GM21786 (cell line): ENCODE measurements at regions not wholly inside any gene's neighbourhood (a gene's known extent, or its start where the extent isn't known, plus 50 kb on each side); places are given as distances from the start of the nearest gene placed in this dataset.

Source experiments
- ATAC-seq: cut with Tn5 transposase; IDR thresholded peaks from one replicate; pipeline ENCODE4 v1.9.1; 2021; ENCODE audit not compliant: unreplicated experiment

GRCh38 chr7:36802459-36803135 lies 78.3 kb upstream of the AOAH start:
- no peak for ATAC-seq

- ATAC-seq = no peak
Measured at GRCh38 chr7:36796850-36797536, 72.7 kb upstream of the AOAH start.

- no peak for ATAC-seq
Measured at GRCh38 chr7:36795451-36796021, 71.2 kb upstream of the AOAH start.

GRCh38 chr7:36794689-36795088 lies 70.4 kb upstream of the AOAH start:
- no peak for ATAC-seq

DNA sequence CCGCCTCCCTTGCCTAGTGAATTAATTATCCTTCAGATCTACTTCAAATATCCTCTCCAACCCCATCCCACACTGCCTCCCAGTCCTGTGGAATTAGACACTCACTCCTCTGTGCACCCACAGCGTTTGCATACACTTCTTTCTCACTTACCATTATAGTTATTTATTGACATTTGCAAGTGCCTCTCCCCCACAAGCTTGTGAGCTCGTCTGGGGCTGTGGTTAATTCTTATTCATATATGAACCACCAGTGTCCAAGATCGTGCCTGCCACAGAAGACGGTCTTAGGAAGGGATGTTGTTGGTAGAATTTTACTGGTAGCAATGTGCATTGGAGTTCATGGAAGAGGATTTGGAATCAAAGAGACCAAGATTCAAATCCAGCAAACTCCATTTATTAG lies 68.1 kb upstream of the AOAH start:
- no peak for ATAC-seq

DNA sequence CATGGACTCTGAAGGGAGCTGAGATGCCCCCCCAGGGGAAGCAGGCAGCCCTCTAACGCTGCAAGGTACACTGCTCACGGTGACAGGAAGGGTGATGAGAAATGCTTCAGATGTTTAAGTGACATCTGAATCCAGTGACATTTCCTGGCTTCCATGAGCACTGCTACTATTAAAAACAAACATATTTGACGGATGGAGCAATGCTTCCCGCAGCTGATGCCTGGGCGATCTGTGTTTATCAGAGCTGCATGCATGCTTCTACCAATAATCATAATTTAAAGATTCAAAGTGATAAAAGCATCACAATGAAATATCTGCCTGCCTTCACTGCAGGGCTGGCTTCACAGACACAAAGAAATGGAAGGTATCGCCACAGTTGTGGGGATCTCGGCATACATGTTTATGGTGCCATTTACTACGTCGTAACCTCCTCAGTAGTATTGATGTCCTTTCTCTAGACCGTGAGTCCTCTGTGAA lies 66.1 kb upstream of the AOAH start:
- ATAC-seq = no peak

DNA sequence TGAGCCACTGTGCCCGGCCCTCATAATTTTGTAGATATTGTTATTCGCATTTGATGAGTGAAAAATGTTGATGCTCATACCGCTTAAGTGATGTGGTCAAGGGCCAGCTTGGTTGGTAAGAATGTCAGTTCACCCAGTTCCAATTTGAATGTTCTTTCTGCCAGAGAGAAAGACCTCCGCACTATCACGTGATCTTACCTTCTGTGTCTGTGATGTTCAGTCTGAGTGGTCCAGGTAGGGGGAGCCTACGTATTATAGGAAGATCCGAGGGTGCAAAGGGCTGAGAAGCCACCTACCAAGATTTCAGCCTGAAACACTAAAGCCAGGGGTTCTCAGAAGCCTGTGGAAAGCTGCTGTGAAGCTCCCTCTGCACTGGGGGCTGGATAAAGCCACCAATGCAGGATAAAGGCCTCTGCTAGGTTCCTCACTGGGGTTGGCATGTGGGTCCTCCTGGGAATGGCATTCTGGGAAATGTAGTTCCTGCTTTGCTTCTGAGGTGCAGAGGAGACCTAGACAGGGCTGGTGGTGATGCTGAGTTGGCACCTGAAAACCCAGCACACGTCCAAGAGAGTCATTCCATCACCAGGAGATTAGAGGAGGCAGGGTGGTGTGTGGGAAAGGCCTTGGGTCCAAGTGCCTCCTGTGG lies 64.7 kb upstream of the AOAH start:
- no peak for ATAC-seq

GRCh38 chr7:36787933-36788378 lies 63.7 kb upstream of the AOAH start:
- ATAC-seq = no peak

DNA sequence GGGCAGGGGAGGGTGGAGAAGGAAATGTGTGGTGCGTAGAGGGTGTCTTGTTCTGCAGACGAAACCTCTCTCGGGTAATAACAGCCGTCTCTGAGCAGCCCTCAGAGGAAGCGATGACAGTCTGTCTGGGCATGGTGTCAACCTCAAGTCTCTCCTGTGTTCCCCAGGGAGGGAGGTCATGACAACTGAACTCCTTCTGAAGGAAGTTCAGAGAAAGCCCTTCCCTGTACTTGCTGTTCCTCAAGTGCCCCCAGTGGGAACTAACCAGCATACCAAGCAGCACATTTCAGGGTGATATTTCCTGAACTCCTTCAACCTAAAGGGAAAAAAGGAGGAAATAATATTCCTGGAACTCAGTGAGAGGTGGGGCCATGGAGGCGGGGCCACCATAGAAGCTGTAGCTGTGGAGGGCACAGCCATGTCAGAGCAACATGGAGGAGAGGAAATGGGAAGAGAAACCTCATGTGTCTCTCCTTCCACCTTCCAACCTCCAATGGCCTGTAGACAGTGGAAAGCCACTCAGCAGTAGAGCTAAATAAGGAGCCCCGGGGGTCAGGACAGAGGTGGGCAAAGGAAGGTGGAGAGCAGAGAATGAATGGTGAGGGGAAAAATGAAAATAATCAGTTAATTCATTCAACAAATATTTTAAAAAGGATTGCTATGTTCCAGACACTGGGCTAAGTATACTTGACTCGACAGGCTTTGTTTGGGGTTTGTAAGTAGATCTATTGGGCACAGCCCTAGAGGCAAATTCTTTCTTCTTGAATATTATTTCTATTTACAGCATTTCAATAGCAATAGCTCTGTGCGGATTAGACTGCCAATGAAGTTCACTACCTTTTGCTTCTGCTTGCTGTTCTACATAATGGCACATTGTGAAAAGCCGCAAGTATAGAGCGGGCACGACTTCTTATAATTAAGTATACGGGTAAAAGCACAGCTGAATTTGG lies 61.0 kb upstream of the AOAH start:
- ATAC-seq = peak; percentile 98

DNA sequence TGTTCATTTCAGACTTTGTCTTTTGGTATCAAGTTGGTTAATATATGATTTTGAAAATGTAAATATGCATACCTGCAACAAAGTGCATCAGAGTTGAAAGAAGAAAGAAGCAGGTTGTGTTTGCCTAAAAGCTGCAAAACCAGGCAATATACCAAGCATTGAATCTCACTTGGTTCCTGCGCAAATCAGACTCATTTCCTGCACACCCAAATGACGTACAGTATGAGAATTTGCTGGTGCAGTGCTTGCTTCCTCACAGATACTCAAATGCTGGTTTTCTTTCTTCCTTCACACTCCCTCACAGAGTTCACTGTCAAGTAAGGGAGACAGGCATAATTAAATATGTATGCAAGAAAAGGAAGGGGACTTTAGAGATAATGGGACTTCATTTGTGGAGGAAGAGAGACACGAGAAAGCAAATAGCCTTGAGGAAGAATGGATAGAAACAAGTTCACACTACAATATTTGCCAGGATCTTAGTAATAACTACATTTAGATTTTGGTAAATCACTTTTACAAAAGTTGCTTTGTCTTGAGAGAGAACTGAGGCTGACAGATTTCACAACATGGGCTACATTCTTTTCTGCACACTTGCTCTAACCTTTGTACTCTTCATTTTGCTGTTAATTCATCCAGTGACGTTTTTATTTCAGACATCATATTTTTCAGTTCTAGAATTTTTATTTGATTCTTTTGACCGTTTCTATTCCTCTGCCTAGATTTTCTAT lies 56.9 kb upstream of the AOAH start:
- ATAC-seq = no peak

- no peak for ATAC-seq
Measured at GRCh38 chr7:36777855-36778254, 53.6 kb upstream of the AOAH start.

DNA sequence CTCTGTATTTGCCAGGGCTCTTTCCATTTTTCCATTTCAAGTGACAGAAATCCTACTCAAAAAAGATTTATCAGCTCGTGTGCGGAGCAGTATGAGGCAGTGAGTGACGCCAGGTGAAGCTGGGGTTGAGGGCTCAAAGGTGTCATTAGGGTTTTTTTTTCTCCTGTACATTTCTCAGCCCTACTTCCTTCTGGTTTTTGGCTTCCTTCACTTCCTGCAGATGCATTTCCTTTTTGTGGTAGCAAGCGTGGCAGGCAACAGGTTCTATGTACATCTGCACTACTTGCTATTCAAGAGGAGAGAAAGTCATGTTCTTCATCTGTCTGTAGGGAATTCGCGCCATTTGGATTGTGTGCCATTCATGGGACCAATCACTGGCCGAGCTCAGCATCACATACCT lies 52.8 kb upstream of the AOAH start:
- ATAC-seq = no peak

- ATAC-seq = no peak
Measured at GRCh38 chr7:36775676-36776075, 51.4 kb upstream of the AOAH start.

DNA sequence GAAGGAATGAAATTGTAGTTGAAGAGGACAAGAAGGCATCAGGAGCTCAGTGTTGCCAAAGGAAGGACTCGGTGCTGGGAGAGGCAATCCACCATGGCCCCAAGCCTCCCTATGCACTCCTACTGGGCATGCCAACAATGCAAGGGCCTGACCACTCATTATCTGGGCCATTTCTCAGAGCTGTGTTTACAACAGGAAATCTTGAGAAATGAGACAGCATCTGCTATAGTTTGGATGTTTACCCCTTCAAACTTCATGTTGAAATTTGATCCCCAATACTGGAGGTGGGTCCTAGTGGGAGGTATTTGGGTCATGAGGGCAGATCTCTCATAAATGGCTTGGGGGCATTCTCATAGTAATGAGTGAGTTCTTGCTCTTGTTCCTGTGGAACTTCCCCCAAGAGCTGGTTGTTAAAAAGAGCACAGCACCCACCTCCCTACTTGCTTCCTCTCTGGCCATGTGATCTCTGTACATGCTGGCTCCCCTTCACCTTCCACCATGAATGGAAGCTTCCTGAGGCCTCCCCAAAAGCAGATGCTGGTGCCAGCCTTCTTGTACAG lies 50.8 kb upstream of the AOAH start:
- ATAC-seq = no peak
